K562 (cell line): ENCODE measurements at regions not wholly inside any gene's neighbourhood (a gene's known extent, or its start where the extent isn't known, plus 50 kb on each side); places are given as distances from the start of the nearest gene placed in this dataset.

Experiments used
- ATAC-seq: fragments of 200-7000 bp; cut with Tn5 transposase; 3 replicates; pipeline ENCODE4 v1.9.1; 2020; ENCODE audit warnings: moderate library complexity
- BruUV-seq: library from RNA; stranded (reverse); fragments of 400-500 nt; replicated peaks from 2 replicates; lab custom pipeline; 2021; lab: Mats Ljungman, UMichigan
- CTCF ChIA-PET: fragments of 300-600 bp; formaldehyde crosslinking; extraction: SDS; loops from one replicate; lab custom pipeline; 2021; ENCODE audit warnings: low intra/inter-chr PET ratio; lab: Yijun Ruan, JAX
- POLR2A ChIA-PET: fragments of 300-600, 350-650 bp; sonication (Branson Sonifier 250); formaldehyde crosslinking; extraction: SDS; loops from one replicate; lab custom pipeline; 2021; ENCODE audit warnings: antibody characterized with exemption, inconsistent platforms; lab: Yijun Ruan, JAX
- DNase-seq, 4 experiments: peaks; one replicate each; pipeline versions ENCODE4 v3.0.0 to v3.0.0-alpha.2; 2011 to 2018; ENCODE audit warnings: low spot score in 3 of 4, mixed read lengths in 3 of 4; ENCODE audit errors: extremely low read depth in 1 of 4
- FAIRE-seq: peaks from 2 replicates; lab custom pipeline; 2011; peaks lifted over from hg19 to GRCh38; lab: Jason Lieb, UNC
- H2AFZ ChIP-seq: 2 replicates; pipeline ENCODE4 v1.6.0; 2011; ENCODE audit warnings: low read depth, low read length, control low read depth, inconsistent platforms
- H3K27ac ChIP-seq: fragments of 200-600 bp; 3 replicates; pipeline ENCODE4 v1.8.0; 2011; ENCODE audit warnings: low read depth, mild to moderate bottlenecking, control low read depth, inconsistent platforms, low read length, moderate library complexity, mixed read lengths; ENCODE audit errors: extremely low read depth
- H3K27me3 ChIP-seq, 2 experiments: fragments of 300-600 bp in 1 of 2; 2 replicates in 1 of 2; 3 replicates in 1 of 2; pipeline versions ENCODE4 v1.6.0 to v1.8.0; 2011; ENCODE audit warnings: inconsistent platforms in 2 of 2, low read length in 2 of 2, mild to moderate bottlenecking in 1 of 2, mixed read lengths in 1 of 2, moderate library complexity in 1 of 2; ENCODE audit not compliant: control insufficient read depth in 2 of 2, insufficient read depth in 2 of 2
- H3K36me3 ChIP-seq: fragments of 300-600 bp; 3 replicates; pipeline ENCODE4 v1.8.0; 2011; ENCODE audit warnings: mild to moderate bottlenecking, low read length, inconsistent platforms; ENCODE audit not compliant: control insufficient read depth, insufficient read depth
- H3K4me1 ChIP-seq, 2 experiments: fragments of 200-600 bp in 1 of 2; replicated peaks in 1 of 2; 2 replicates in 1 of 2; 3 replicates in 1 of 2; pipeline versions ENCODE4 v1.5.1 to v1.8.0; 2011; ENCODE audit warnings: inconsistent platforms in 2 of 2, low read length in 2 of 2, mild to moderate bottlenecking in 1 of 2, mixed read lengths in 1 of 2, moderate library complexity in 1 of 2; ENCODE audit not compliant: control insufficient read depth in 2 of 2, insufficient read depth in 2 of 2
- H3K4me2 ChIP-seq: 2 replicates; pipeline ENCODE4 v1.6.1; 2011; ENCODE audit warnings: low read length, control low read depth, inconsistent platforms, mixed read lengths; ENCODE audit not compliant: insufficient read depth
- H3K4me3 ChIP-seq: fragments of 200-600 bp; sonication (generic), shearing (Covaris generic); 2 replicates; pipeline ENCODE4 v1.5.1; 2016; ENCODE audit warnings: control low read depth, inconsistent platforms
- H3K79me2 ChIP-seq: fragments of 200-600 bp; 3 replicates; pipeline ENCODE4 v1.8.0; 2011; ENCODE audit warnings: low read length, inconsistent platforms; ENCODE audit not compliant: control insufficient read depth, insufficient read depth
- H3K9ac ChIP-seq, 2 experiments: 2 replicates each; pipeline versions ENCODE4 v1.6.0 to v1.6.1; 2011; ENCODE audit warnings: low read depth in 2 of 2, low read length in 2 of 2, control low read depth in 1 of 2, inconsistent platforms in 1 of 2, mild to moderate bottlenecking in 1 of 2, mixed read lengths in 1 of 2; ENCODE audit not compliant: insufficient read depth in 1 of 2
- H3K9me1 ChIP-seq: one replicate; pipeline ENCODE4 v1.6.0; 2011; ENCODE audit warnings: inconsistent platforms, mild to moderate bottlenecking, low read length, moderate library complexity; ENCODE audit not compliant: control insufficient read depth, insufficient read depth
- H3K9me3 ChIP-seq: replicated peaks from 2 replicates; pipeline ENCODE4 v1.5.1; 2011; ENCODE audit warnings: low read depth, low read length, inconsistent platforms; ENCODE audit not compliant: control insufficient read depth, insufficient read depth
- H4K20me1 ChIP-seq: replicated peaks from 2 replicates; pipeline ENCODE4 v1.6.1; 2011; ENCODE audit warnings: low read length, inconsistent platforms, mixed read lengths; ENCODE audit not compliant: control insufficient read depth, insufficient read depth
- ATF7 ChIP-seq: fragments of 450-650 bp; IDR thresholded peaks from 2 replicates; pipeline ENCODE4 v1.7.1; 2014; ENCODE audit warnings: mild to moderate bottlenecking, moderate library complexity
- CHCHD3 ChIP-seq: fragments of 250-450 bp; sonication (Bioruptor Pico); IDR thresholded peaks from 2 replicates; pipeline ENCODE4 v2.1.2; 2022; ENCODE audit warnings: mild to moderate bottlenecking
- CREB3 ChIP-seq: fragments of 450-650 bp; conservative IDR thresholded peaks from 2 replicates; pipeline ENCODE4 v1.6.1; 2016; ENCODE audit warnings: missing genetic modification characterization, low read depth, mild to moderate bottlenecking, missing compliant biosample characterization, moderate library complexity
- CREB3L1 ChIP-seq: fragments of 450-650 bp; IDR thresholded peaks from 2 replicates; pipeline ENCODE4 v1.6.1; 2014; ENCODE audit warnings: low read depth, mild to moderate bottlenecking, moderate library complexity, borderline replicate concordance
- CSDE1 ChIP-seq, 2 experiments: fragments of 450-650 bp; IDR thresholded peaks; 2 replicates each; pipeline ENCODE4 v1.6.1; 2016; ENCODE audit warnings: mild to moderate bottlenecking in 1 of 2
- KLF10 ChIP-seq: fragments of 250-450 bp; sonication (Bioruptor Pico); IDR thresholded peaks from 2 replicates; pipeline ENCODE4 v1.6.1; 2021; ENCODE audit warnings: matching md5 sums
- MTF1 ChIP-seq: fragments of 250-450 bp; sonication (Bioruptor Pico); IDR thresholded peaks from 2 replicates; pipeline ENCODE4 v1.9.0; 2021; ENCODE audit warnings: moderate library complexity, mild to moderate bottlenecking, inconsistent platforms, borderline replicate concordance
- NR2C2 ChIP-seq, 2 experiments: fragments of 200-800 bp in 1 of 2; sonication (Bioruptor generic) in 1 of 2; sonication (generic) in 1 of 2; formaldehyde crosslinking in 1 of 2; IDR thresholded peaks; 2 replicates each; pipeline versions ENCODE4 v1.6.1 to v1.8.0; 2016 to 2022; ENCODE audit warnings: mild to moderate bottlenecking in 1 of 2, missing compliant biosample characterization in 1 of 2, missing genetic modification characterization in 1 of 2, missing genetic modification reagents in 1 of 2
- POLR2H ChIP-seq: IDR thresholded peaks from 2 replicates; pipeline ENCODE4 v1.6.1; 2016; ENCODE audit warnings: missing genetic modification characterization, low read depth, mild to moderate bottlenecking, control low read depth, missing compliant biosample characterization, moderate library complexity
- STAT6 ChIP-seq: sonication (generic); formaldehyde crosslinking; IDR thresholded peaks from 2 replicates; pipeline ENCODE4 v1.8.1; 2023; ENCODE audit warnings: mild to moderate bottlenecking, missing genetic modification reagents
- SUPT5H ChIP-seq: fragments of 450-650 bp; IDR thresholded peaks from 2 replicates; pipeline ENCODE4 v1.6.1; 2016
- TEAD2 ChIP-seq: fragments of 450-650 bp; IDR thresholded peaks from 2 replicates; pipeline ENCODE4 v1.6.1; 2016; ENCODE audit warnings: missing genetic modification characterization, control low read depth, missing compliant biosample characterization
- VEZF1 ChIP-seq: fragments of 200-800 bp; sonication (Bioruptor generic); IDR thresholded peaks from 2 replicates; pipeline ENCODE4 v1.6.1; 2017; ENCODE audit warnings: missing genetic modification characterization, missing compliant biosample characterization
- ZBTB9 ChIP-seq: fragments of 450-650 bp; formaldehyde crosslinking; IDR thresholded peaks from 2 replicates; pipeline ENCODE4 v1.4.0; 2020; ENCODE audit warnings: mild to moderate bottlenecking, moderate library complexity
- ZNF134 ChIP-seq: fragments of 250-450 bp; sonication (Bioruptor Pico); conservative IDR thresholded peaks from 2 replicates; pipeline ENCODE4 v1.4.0; 2020
- ZNF507 ChIP-seq: conservative IDR thresholded peaks from 2 replicates; pipeline ENCODE4 v1.6.1; 2017; ENCODE audit warnings: missing genetic modification characterization, missing compliant biosample characterization
- WGBS: fragments of 100-300 bp; shearing (Covaris generic); methylation state at CpG from one replicate; pipeline ENCODE4 v1.1.6; 2016; ENCODE audit warnings: low coverage, mixed read lengths; ENCODE audit not compliant: insufficient coverage; ENCODE audit errors: missing lambda C conversion rate; 5-methylcytosine and 5-hydroxymethylcytosine counted together
- in situ Hi-C: fragments of 300-500 bp; cut with MboI; formaldehyde crosslinking; loops from 4 replicates; pipeline ENCODE4 v1.15.0; 2018; ENCODE audit warnings: inconsistent platforms, mixed read lengths
- intact Hi-C: fragments of 100-400 bp; cut with micrococcal nuclease; formaldehyde crosslinking; loops from 2 replicates; pipeline ENCODE4 v1.14.2; 2022

GRCh38 chr22:47472636-47473035 is 710.2 kb downstream of the TBC1D22A start:
- H3K9me3 ChIP-seq: no peaks in the 10 kb centered on the region
- H3K4me2 ChIP-seq: no peak overlapping the region
- no peaks in the 10 kb centered on the region for H4K20me1 ChIP-seq
- WGBS: 0% methylated on average over 8 of the region's 9 CpGs
- H3K4me3 ChIP-seq: no peak overlapping the region
- no peaks in the 10 kb centered on the region for H3K9me1 ChIP-seq
- POLR2A ChIA-PET: no interaction called here
- no TSS peak for BruUV-seq
- DNase-seq (no peak), ATAC-seq (no peak), FAIRE-seq (no peak)
- in situ Hi-C loops: no loop called here
- intact Hi-C loops: no loop called here
- H3K27me3 ChIP-seq: no peaks in the 10 kb centered on the region
- no peaks in the 10 kb centered on the region for H3K79me2 ChIP-seq
- no peak overlapping the region for H3K9ac ChIP-seq
- no peak overlapping the region for H3K27ac ChIP-seq
- no peaks in the 10 kb centered on the region for H3K4me1 ChIP-seq
- no peaks in the 10 kb centered on the region for H3K36me3 ChIP-seq
- CTCF ChIA-PET: no interaction called here
- H2AFZ ChIP-seq: no peak overlapping the region
- TF ChIP-seq SUPT5H: no peak
- TF ChIP-seq ZNF507: no peak
- TF ChIP-seq NR2C2 (CRISPR knock-in tag; IDR thresholded peaks at IDR 0.05): no peak
- TF ChIP-seq NR2C2 (tag; IDR thresholded peaks at IDR 0.05): no peak
- TF ChIP-seq ATF7: no peak
- no peak for TF ChIP-seq ZNF134 (CRISPR knock-in tag)
- TF ChIP-seq STAT6: no peak
- TF ChIP-seq VEZF1 (CRISPR knock-in tag): no peak
- no peak for TF ChIP-seq CREB3 (tag)
- TF ChIP-seq CREB3L1: no peak
- no peak for TF ChIP-seq ZBTB9 (CRISPR knock-in tag)
- no peak for TF ChIP-seq CHCHD3 (CRISPR knock-in tag)
- TF ChIP-seq TEAD2 (tag): no peak
- no peak for TF ChIP-seq MTF1 (CRISPR knock-in tag)
- TF ChIP-seq POLR2H (tag): no peak
- no peak for TF ChIP-seq KLF10 (CRISPR knock-in tag)
- TF ChIP-seq CSDE1 (IDR thresholded peaks at IDR 0.05): no peak
